DND-41 (cell line): ENCODE measurements at regions not wholly inside any gene's neighbourhood (a gene's known extent, or its start where the extent isn't known, plus 50 kb on each side); places are given as distances from the start of the nearest gene placed in this dataset.

Experiments
- EZH2 ChIP-seq: IDR thresholded peaks from 3 replicates; pipeline ENCODE4 v1.6.1; 2012; ENCODE audit warnings: borderline replicate concordance, low read depth, mild to moderate bottlenecking, moderate library complexity, low read length, inconsistent platforms; ENCODE audit not compliant: severe bottlenecking
- TF ChIP-seq, protein P1 (sequence below): IDR thresholded peaks from 2 replicates; pipeline ENCODE4 v1.5.1; 2012; ENCODE audit warnings: borderline replicate concordance, low read length, moderate library complexity, mild to moderate bottlenecking; ENCODE audit not compliant: poor library complexity, severe bottlenecking; ENCODE audit errors: extremely low read depth

DNA sequence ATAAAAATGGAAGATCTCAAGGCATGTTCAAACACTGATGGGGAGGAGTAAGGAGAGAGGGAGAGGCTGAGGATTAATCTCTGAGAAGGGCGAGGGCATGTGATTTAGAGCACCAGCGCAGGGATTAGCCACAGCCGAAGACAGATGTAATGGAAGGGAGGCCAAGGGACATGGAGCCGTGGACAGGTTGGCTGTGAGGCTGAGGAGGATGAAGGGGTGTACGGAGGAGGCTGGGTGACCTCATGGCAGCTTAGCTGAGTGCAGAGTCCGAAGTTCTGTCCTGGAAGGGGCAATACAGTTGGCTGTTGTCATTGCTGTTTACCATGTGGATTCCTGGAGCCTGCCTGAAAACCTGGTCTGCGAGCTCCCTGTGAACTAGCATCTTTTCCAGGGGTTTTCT is 342.8 kb downstream of the RPS6KC1 start:
- TF ChIP-seq EZH2 = no peak
- TF ChIP-seq, protein P1, sequence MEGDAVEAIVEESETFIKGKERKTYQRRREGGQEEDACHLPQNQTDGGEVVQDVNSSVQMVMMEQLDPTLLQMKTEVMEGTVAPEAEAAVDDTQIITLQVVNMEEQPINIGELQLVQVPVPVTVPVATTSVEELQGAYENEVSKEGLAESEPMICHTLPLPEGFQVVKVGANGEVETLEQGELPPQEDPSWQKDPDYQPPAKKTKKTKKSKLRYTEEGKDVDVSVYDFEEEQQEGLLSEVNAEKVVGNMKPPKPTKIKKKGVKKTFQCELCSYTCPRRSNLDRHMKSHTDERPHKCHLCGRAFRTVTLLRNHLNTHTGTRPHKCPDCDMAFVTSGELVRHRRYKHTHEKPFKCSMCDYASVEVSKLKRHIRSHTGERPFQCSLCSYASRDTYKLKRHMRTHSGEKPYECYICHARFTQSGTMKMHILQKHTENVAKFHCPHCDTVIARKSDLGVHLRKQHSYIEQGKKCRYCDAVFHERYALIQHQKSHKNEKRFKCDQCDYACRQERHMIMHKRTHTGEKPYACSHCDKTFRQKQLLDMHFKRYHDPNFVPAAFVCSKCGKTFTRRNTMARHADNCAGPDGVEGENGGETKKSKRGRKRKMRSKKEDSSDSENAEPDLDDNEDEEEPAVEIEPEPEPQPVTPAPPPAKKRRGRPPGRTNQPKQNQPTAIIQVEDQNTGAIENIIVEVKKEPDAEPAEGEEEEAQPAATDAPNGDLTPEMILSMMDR = no peak
